Tibial nerve (tissue), 4 donors: ENCODE measurements at regions not wholly inside any gene's neighbourhood (a gene's known extent, or its start where the extent isn't known, plus 50 kb on each side); places are given as distances from the start of the nearest gene placed in this dataset.

Experiments
- DNase-seq, 2 donors: peaks; one replicate each; pipeline ENCODE4 v3.0.0-alpha.2; 2019; ENCODE audit warnings: low spot score in 2 of 2
- H3K27ac ChIP-seq, 4 donors: fragments of 200-600 bp; sonication (generic) in 3 of 4; one replicate each; pipeline ENCODE4 v1.5.1; 2017 to 2019; ENCODE audit warnings: mild to moderate bottlenecking in 1 of 4
- H3K27me3 ChIP-seq, 2 donors: fragments of 200-600 bp; sonication (generic) in 1 of 2; one replicate each; pipeline versions ENCODE4 v1.5.1 to v1.6.0; 2017 to 2019
- H3K36me3 ChIP-seq, 3 donors: fragments of 200-600 bp; sonication (generic); one replicate each; pipeline ENCODE4 v1.5.1; 2018 to 2019
- H3K4me1 ChIP-seq, 4 donors: fragments of 200-600 bp; sonication (generic) in 3 of 4; one replicate each; pipeline ENCODE4 v1.5.1; 2017 to 2019
- H3K4me3 ChIP-seq, 4 donors: fragments of 200-600 bp; sonication (generic) in 3 of 4; one replicate each; pipeline ENCODE4 v1.5.1; 2017 to 2019; ENCODE audit warnings: mild to moderate bottlenecking in 1 of 4, moderate library complexity in 1 of 4
- H3K9me3 ChIP-seq, 4 donors: fragments of 200-600 bp; sonication (generic) in 3 of 4; one replicate each; pipeline ENCODE4 v1.5.1; 2017 to 2019
- CTCF ChIP-seq, 5 experiments: fragments of 200-600 bp in 3 of 5; fragments of 450-650 bp in 2 of 5; sonication (generic) in 3 of 5; IDR thresholded peaks; one replicate each; pipeline ENCODE4 v1.5.1; 2016 to 2019; ENCODE audit warnings: antibody characterized with exemption in 5 of 5, mild to moderate bottlenecking in 3 of 5, moderate library complexity in 2 of 5
- EP300 ChIP-seq, 2 donors: sonication (generic); formaldehyde crosslinking; IDR thresholded peaks; one replicate each; pipeline ENCODE4 v1.6.1; 2017; ENCODE audit warnings: antibody characterized with exemption in 2 of 2, mild to moderate bottlenecking in 1 of 2
- POLR2A ChIP-seq, 2 donors: fragments of 450-650 bp; IDR thresholded peaks; one replicate each; pipeline ENCODE4 v1.6.1; 2017; ENCODE audit warnings: antibody characterized with exemption in 2 of 2, mild to moderate bottlenecking in 2 of 2, moderate library complexity in 2 of 2
- WGBS, 2 donors: methylation state at CpG; one replicate each; pipeline ENCODE4 v1.1.5; 2018; 5-methylcytosine and 5-hydroxymethylcytosine counted together

- Histone ChIP-seq H3K36me3 (no peaks in the 10 kb centered on the region), H3K4me1 (peaks cover 0 to 6% (median 0%) of the 10 kb centered on the region in 4 donors), H3K9me3 (no peaks in the 10 kb centered on the region), H3K4me3 (no peak overlapping the region), H3K27ac (no peak overlapping the region), H3K27me3 (peaks cover 0 to 5% of the 10 kb centered on the region in 2 donors)
- no peak for DNase-seq
- WGBS, 2 donors, result 88% methylated on average over 18 to 25 of the region's 25 CpGs
- TF ChIP-seq CTCF (IDR thresholded peaks at IDR 0.05) (no peak), EP300 (IDR thresholded peaks at IDR 0.05) (no peak), POLR2A (IDR thresholded peaks at IDR 0.05) (no peak)
Observed at GRCh38 chr14:104387022-104388010, 192.2 kb upstream of the C14orf180 start.

- Histone ChIP-seq H3K36me3 (no peaks in the 10 kb centered on the region), H3K9me3 (no peaks in the 10 kb centered on the region), H3K27me3 (peaks cover 0 to 6% of the 10 kb centered on the region in 2 donors), H3K27ac (no peak overlapping the region), H3K4me1 (peaks cover 0 to 6% (median 0%) of the 10 kb centered on the region in 4 donors), H3K4me3 (no peak overlapping the region)
- TF ChIP-seq EP300 (IDR thresholded peaks at IDR 0.05) (no peak), CTCF (IDR thresholded peaks at IDR 0.05) (no peak), POLR2A (IDR thresholded peaks at IDR 0.05) (no peak)
- no peak for DNase-seq
- 80 to 88% methylated on average over 28 of the region's 28 CpGs for WGBS, 2 donors
Observed at GRCh38 chr14:104388011-104388521, 191.5 kb upstream of the C14orf180 start.

DNA sequence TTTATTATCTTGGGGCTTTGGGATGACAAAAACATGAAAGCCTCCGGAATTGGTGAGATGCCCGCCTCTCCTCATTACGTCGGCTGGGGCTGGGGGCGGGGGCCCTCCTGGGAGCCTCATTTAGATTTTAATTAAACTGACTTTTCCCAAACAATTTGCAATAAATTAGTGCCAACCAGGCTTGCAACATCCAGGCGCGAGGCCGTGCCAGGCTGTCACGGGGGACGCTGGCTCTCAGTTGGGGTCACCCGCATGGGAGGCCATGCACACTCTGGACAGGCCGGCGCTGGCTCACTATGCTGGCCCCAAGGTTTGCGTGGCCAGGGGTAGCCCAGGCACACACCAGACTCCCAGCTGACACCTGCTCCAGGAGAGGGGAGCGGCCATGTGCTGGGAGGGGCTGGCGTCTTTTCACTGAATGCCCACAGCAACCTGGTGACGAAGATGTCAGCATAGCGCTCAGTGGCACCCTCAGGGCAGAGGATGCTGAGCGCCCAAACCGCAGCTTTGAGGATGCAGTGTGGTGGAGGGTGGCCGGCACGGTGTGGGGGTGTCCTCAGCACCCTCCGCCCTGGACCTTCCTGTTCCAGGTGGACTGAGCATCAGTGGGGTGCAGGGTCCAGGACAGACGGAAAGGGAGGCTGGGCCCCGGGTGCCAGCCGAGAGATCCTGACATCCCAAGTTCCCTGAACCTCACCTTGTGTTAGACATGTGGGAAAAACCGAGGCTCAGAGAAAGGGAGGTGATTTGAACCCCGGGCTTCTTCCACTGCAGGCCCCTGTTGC, 190.8 kb upstream of the C14orf180 start:
- H3K27ac ChIP-seq, result no peak overlapping the region
- TF ChIP-seq CTCF (IDR thresholded peaks at IDR 0.05) (no peak), POLR2A (IDR thresholded peaks at IDR 0.05) (no peak), EP300 (IDR thresholded peaks at IDR 0.05) (no peak)
- peaks cover 0 to 6% of the 10 kb centered on the region in 2 donors for H3K27me3 ChIP-seq
- H3K4me3 ChIP-seq, result no peak overlapping the region
- H3K36me3 ChIP-seq, result no peaks in the 10 kb centered on the region
- no peak for DNase-seq
- peaks cover 0 to 6% (median 2%) of the 10 kb centered on the region in 4 donors for H3K4me1 ChIP-seq
- WGBS, 2 donors, result 87 to 88% methylated on average over 16 to 28 of the region's 28 CpGs
- no peaks in the 10 kb centered on the region for H3K9me3 ChIP-seq

GRCh38 chr14:104389326-104390220, 190.0 kb upstream of the C14orf180 start:
- peaks cover 0 to 9% (median 3%) of the 10 kb centered on the region in 4 donors for H3K4me1 ChIP-seq
- no peak overlapping the region for H3K4me3 ChIP-seq
- H3K27ac ChIP-seq, result no peak overlapping the region
- TF ChIP-seq POLR2A (IDR thresholded peaks at IDR 0.05), result no peak
- no peak for TF ChIP-seq EP300 (IDR thresholded peaks at IDR 0.05)
- no peak for TF ChIP-seq CTCF (IDR thresholded peaks at IDR 0.05)
- DNase-seq, result no peak
- peaks cover 0 to 6% of the 10 kb centered on the region in 2 donors for H3K27me3 ChIP-seq
- no peaks in the 10 kb centered on the region for H3K36me3 ChIP-seq
- H3K9me3 ChIP-seq, result no peaks in the 10 kb centered on the region
- WGBS, 2 donors, result 75 to 80% methylated on average over 26 to 28 of the region's 28 CpGs
